GM19193 (cell line): ENCODE measurements at regions not wholly inside any gene's neighbourhood (a gene's known extent, or its start where the extent isn't known, plus 50 kb on each side); places are given as distances from the start of the nearest gene placed in this dataset.

ENCODE experiments used
- POLR2A ChIP-seq: IDR thresholded peaks from 4 replicates; pipeline ENCODE4 v1.6.1; 2011; ENCODE audit not compliant: insufficient read depth, insufficient read length; ENCODE audit errors: extremely low read depth

GRCh38 chr5:166856791-166857190, 1434.7 kb upstream of the WWC1 start:
- TF ChIP-seq POLR2A, result no peak

- no peak for TF ChIP-seq POLR2A
Measured at GRCh38 chr5:166860426-166860825, 1431.0 kb upstream of the WWC1 start.

- no peak for TF ChIP-seq POLR2A
Measured at GRCh38 chr5:166862581-166862980, 1428.9 kb upstream of the WWC1 start.

GRCh38 chr5:166865206-166865605, 1426.2 kb upstream of the WWC1 start:
- TF ChIP-seq POLR2A, result no peak

GRCh38 chr5:166880456-166880855, 1411.0 kb upstream of the WWC1 start:
- no peak for TF ChIP-seq POLR2A

GRCh38 chr5:166881802-166882201, 1409.6 kb upstream of the WWC1 start:
- TF ChIP-seq POLR2A, result no peak

GRCh38 chr5:166883016-166883415, 1408.4 kb upstream of the WWC1 start:
- TF ChIP-seq POLR2A, result no peak

GRCh38 chr5:166898166-166898565, 1393.3 kb upstream of the WWC1 start:
- no peak for TF ChIP-seq POLR2A

GRCh38 chr5:166899343-166899742, 1392.1 kb upstream of the WWC1 start:
- TF ChIP-seq POLR2A, result no peak

GRCh38 chr5:166904571-166904970, 1386.9 kb upstream of the WWC1 start:
- no peak for TF ChIP-seq POLR2A

GRCh38 chr5:166906991-166907713, 1384.3 kb upstream of the WWC1 start:
- no peak for TF ChIP-seq POLR2A

- TF ChIP-seq POLR2A, result no peak
Measured at GRCh38 chr5:166909040-166909439, 1382.4 kb upstream of the WWC1 start.

- TF ChIP-seq POLR2A, result no peak
Measured at GRCh38 chr5:166909926-166910325, 1381.5 kb upstream of the WWC1 start.

GRCh38 chr5:166910995-166911394, 1380.5 kb upstream of the WWC1 start:
- no peak for TF ChIP-seq POLR2A

- TF ChIP-seq POLR2A, result no peak
Measured at GRCh38 chr5:166916021-166916420, 1375.4 kb upstream of the WWC1 start.

- TF ChIP-seq POLR2A, result no peak
Measured at GRCh38 chr5:166926138-166926537, 1365.3 kb upstream of the WWC1 start.

GRCh38 chr5:166936351-166936750, 1355.1 kb upstream of the WWC1 start:
- no peak for TF ChIP-seq POLR2A
